T-helper 1 cell treated with Interleukin-12 subunit alpha and Interleukin-12 subunit beta and Interleukin-4 antibody, amounts not matched to agents 30 μg/mL and 1 μg/mL, for 36 hours (primary cell): ENCODE measurements at regions not wholly inside any gene's neighbourhood (a gene's known extent, or its start where the extent isn't known, plus 50 kb on each side); places are given as distances from the start of the nearest gene placed in this dataset.

Experiments
- H3K27ac Mint-ChIP-seq: one replicate; pipeline ENCODE4 v1.8.0; 2021; ENCODE audit warnings: mild to moderate bottlenecking, mixed read lengths
- H3K27me3 Mint-ChIP-seq: one replicate; pipeline ENCODE4 v1.8.0; 2021; ENCODE audit warnings: low read depth, mixed read lengths
- H3K36me3 Mint-ChIP-seq: one replicate; pipeline ENCODE4 v1.8.0; 2021; ENCODE audit warnings: low read depth, mixed read lengths
- H3K4me1 Mint-ChIP-seq: one replicate; pipeline ENCODE4 v1.8.0; 2021; ENCODE audit warnings: low read depth, mixed read lengths
- H3K4me3 Mint-ChIP-seq: one replicate; pipeline ENCODE4 v1.8.0; 2021; ENCODE audit warnings: mild to moderate bottlenecking, moderate library complexity, mixed read lengths
- H3K9me3 Mint-ChIP-seq: one replicate; pipeline ENCODE4 v1.8.0; 2021; ENCODE audit warnings: mixed read lengths

- Mint-ChIP-seq H3K27me3 (no peaks in the 10 kb centered on the region), H3K4me3 (no peak overlapping the region), H3K9me3 (no peaks in the 10 kb centered on the region), H3K27ac (no peak overlapping the region), H3K36me3 (no peaks in the 10 kb centered on the region), H3K4me1 (no peaks in the 10 kb centered on the region)
These were observed 332.9 kb downstream of the RAB28 start for GRCh38 chr4:13151194-13151593.

DNA sequence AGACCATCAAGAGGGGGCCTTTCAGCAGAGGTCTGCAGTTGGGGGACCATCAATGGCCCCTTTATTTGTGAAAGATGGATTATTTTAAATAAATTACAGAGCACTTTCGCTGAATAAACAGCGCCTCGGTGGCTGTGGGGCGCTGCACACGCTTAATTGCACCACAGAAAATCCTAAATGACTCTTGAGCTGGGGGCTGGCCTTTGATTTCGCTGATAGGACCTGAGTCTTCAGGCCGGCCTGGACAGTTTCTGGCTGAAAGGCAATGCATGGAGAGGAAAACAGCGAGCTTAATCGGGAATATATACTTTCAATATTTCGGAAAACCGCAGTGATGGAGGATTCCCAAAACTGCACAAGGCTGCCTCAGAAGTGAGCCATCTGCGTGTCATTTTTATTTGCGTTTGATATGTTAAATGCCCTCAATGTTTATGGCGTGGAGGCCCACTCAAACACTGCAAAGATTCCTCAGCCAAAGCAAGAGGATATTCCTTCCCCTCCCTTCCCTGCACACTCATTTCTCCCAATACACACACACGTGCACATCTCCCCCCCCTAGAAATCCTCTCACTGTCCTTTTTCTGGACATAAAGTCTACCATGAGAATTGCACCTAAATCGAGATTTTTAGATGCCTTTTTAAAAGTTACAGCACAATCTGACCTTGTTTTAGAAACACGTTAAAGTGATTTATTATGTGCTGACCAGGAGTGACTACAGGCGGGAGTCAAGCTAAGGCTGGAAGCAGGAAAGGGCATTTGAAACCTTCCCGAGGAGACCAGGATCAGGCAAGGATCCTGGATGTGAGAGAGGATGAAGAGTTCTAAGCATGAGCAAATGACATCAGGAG is 340.7 kb downstream of the RAB28 start:
- H3K27me3 Mint-ChIP-seq: no peaks in the 10 kb centered on the region
- H3K27ac Mint-ChIP-seq: no peak overlapping the region
- H3K4me3 Mint-ChIP-seq: no peak overlapping the region
- H3K9me3 Mint-ChIP-seq: no peaks in the 10 kb centered on the region
- no peaks in the 10 kb centered on the region for H3K4me1 Mint-ChIP-seq
- H3K36me3 Mint-ChIP-seq: no peaks in the 10 kb centered on the region

DNA sequence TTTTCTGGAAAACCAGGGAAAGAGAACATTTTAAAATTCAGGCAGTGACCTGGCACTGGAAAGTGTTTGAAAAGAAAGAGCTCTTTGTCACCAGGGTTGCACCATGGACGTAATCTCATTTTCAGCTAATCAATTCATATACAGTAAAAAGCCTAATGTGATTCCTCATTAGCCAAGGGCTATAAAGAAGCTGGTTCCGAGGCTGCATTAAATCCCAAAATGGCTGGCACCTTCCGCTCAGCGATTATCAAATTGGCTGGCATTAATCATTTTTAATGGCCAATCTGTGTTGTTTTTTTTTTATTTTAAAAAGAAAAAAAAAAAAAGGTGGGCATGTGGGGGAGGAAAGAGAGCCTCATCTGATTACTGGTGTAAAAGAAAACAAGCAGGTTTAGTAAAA is 341.4 kb downstream of the RAB28 start:
- H3K27ac Mint-ChIP-seq: no peak overlapping the region
- H3K9me3 Mint-ChIP-seq: no peaks in the 10 kb centered on the region
- no peaks in the 10 kb centered on the region for H3K4me1 Mint-ChIP-seq
- no peaks in the 10 kb centered on the region for H3K27me3 Mint-ChIP-seq
- no peaks in the 10 kb centered on the region for H3K36me3 Mint-ChIP-seq
- no peak overlapping the region for H3K4me3 Mint-ChIP-seq

GRCh38 chr4:13142191-13142590 is 341.9 kb downstream of the RAB28 start:
- no peaks in the 10 kb centered on the region for H3K27me3 Mint-ChIP-seq
- H3K36me3 Mint-ChIP-seq: no peaks in the 10 kb centered on the region
- no peak overlapping the region for H3K27ac Mint-ChIP-seq
- H3K4me1 Mint-ChIP-seq: no peaks in the 10 kb centered on the region
- no peak overlapping the region for H3K4me3 Mint-ChIP-seq
- no peaks in the 10 kb centered on the region for H3K9me3 Mint-ChIP-seq

DNA sequence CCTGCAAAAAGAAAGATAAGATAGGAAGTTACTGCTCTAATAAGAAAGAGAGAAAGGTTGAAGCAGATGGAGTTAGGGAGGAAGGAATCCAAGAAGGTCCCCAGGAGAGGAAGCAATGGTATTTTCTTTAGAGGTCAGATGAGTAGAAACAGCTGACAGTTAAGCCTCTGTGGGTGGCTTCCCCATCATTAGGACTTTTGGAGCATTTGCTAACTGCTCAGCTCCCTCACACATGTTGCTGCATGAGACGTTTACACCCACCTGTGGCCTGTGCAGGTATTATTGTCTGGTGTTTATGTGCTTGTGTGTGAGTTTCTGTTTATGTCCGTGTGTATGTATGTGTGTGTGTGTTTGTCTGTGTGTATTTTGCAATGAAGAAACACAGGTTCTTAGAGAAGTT is 346.8 kb downstream of the RAB28 start:
- Mint-ChIP-seq H3K9me3 (no peaks in the 10 kb centered on the region), H3K27me3 (no peaks in the 10 kb centered on the region), H3K4me1 (no peaks in the 10 kb centered on the region), H3K4me3 (no peak overlapping the region), H3K27ac (no peak overlapping the region), H3K36me3 (no peaks in the 10 kb centered on the region)

DNA sequence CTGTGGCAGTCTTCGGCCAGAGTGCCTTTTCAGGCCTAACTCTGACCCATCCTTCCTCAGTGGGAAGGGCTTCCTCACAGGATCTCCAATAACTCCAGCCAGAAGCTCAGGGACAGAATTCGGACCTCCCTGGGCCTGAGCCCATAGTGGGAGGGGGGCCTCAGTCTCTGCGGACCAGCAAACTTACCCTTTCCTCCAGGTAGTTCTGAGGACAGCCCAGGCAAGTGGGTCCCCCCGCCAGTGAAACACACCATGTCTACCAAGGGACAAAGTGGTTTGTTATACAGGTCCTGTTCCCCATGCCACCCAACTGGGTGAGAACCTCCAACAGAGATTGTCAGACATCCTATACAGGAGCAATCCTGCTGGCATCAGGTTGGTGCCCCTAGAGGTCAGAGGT is 350.4 kb downstream of the RAB28 start:
- H3K27me3 Mint-ChIP-seq: no peaks in the 10 kb centered on the region
- H3K4me1 Mint-ChIP-seq: no peaks in the 10 kb centered on the region
- no peak overlapping the region for H3K4me3 Mint-ChIP-seq
- H3K27ac Mint-ChIP-seq: no peak overlapping the region
- peaks cover under 1% of the 10 kb centered on the region for H3K9me3 Mint-ChIP-seq
- no peaks in the 10 kb centered on the region for H3K36me3 Mint-ChIP-seq

DNA sequence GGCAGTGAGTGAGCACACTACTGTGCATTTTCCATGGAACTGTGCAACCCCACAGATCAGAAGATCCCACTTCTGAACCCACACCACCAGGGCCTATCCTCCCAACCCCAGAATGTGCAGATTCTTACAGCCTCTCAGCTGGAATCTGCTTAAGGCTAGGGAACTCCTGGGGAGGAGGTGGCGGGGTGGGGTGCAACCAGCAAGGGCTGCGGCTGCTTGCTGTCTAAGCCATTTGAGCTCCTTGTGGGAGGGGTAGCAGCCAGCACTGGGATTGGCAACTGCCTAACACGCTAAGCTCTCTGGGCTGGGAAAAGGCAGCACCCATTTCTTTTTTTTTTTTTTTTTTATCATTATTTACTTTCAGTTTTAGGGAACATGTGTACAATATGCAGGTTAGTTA is 353.3 kb downstream of the RAB28 start:
- H3K36me3 Mint-ChIP-seq: no peaks in the 10 kb centered on the region
- H3K4me3 Mint-ChIP-seq: no peak overlapping the region
- H3K9me3 Mint-ChIP-seq: peaks cover 4% of the 10 kb centered on the region
- H3K27me3 Mint-ChIP-seq: no peaks in the 10 kb centered on the region
- no peaks in the 10 kb centered on the region for H3K4me1 Mint-ChIP-seq
- no peak overlapping the region for H3K27ac Mint-ChIP-seq

- Mint-ChIP-seq H3K27ac (no peak overlapping the region), H3K9me3 (peaks cover 4% of the 10 kb centered on the region), H3K27me3 (no peaks in the 10 kb centered on the region), H3K4me3 (no peak overlapping the region), H3K36me3 (no peaks in the 10 kb centered on the region), H3K4me1 (no peaks in the 10 kb centered on the region)
These were observed 355.0 kb downstream of the RAB28 start for GRCh38 chr4:13129095-13129494.

DNA sequence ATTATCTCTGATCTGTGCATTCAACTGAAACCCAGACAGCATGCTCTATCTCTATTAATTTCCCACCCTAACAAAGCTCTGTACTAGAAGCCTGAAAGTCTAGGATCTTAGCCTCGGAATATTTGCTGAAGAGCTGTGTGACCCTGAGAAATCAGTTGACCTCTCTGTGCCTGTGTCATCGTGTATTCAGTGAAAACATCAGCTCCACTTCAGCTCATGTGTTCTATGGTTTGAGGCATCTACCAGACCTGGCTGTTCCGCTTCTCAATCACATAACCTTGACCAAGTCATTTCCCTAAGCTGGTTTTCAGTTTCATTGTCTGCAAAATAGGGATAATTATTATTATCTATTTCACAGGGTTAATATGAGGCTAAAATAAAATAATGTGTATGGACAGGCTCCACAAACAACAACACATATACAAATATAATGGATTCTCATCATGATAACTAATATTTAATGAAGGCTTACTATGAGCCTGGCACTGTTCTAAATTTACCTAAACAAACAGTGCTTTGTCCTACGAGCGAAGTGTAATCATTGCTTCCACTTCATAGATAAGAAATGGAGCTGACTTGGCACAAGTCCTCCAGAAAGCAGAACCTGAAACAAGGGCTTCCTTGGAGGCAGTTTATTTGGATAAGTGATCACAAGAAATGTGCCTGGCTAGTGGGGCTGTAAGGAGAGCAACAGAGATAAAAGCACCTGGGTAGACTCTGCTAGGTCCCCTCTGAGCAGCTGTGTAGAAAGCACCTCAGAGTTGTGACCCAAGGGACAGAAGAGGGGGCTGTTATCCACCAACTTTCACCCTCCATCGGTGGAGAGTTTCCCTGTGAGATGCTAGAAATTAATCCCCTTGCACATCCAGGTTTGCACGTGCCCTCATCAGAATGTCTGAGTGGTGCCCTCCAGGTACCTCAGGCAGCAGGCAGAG is 356.9 kb downstream of the RAB28 start:
- Mint-ChIP-seq H3K4me3 (no peak overlapping the region), H3K27ac (no peak overlapping the region), H3K4me1 (no peaks in the 10 kb centered on the region), H3K27me3 (no peaks in the 10 kb centered on the region), H3K9me3 (peaks cover 4% of the 10 kb centered on the region), H3K36me3 (no peaks in the 10 kb centered on the region)

DNA sequence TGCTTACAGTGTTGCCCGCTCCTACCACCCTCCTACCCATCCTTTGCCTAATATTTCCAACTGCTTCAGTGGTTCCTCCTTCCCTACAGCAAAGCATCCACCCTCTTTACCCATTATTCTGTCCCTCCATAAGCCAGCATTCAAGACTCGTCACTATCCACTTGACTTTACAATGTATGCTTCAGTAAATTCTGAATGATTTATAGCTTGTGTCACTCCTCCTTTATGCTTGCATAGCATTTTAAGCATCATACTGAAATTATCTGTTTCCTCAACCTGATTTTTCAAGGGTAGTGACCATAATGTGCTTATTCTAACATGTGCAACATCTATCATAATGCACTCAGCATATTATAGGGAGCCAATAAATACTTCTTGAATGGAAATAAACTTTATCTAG is 365.5 kb downstream of the RAB28 start:
- no peak overlapping the region for H3K4me3 Mint-ChIP-seq
- H3K9me3 Mint-ChIP-seq: no peaks in the 10 kb centered on the region
- no peaks in the 10 kb centered on the region for H3K4me1 Mint-ChIP-seq
- no peak overlapping the region for H3K27ac Mint-ChIP-seq
- no peaks in the 10 kb centered on the region for H3K27me3 Mint-ChIP-seq
- H3K36me3 Mint-ChIP-seq: no peaks in the 10 kb centered on the region

DNA sequence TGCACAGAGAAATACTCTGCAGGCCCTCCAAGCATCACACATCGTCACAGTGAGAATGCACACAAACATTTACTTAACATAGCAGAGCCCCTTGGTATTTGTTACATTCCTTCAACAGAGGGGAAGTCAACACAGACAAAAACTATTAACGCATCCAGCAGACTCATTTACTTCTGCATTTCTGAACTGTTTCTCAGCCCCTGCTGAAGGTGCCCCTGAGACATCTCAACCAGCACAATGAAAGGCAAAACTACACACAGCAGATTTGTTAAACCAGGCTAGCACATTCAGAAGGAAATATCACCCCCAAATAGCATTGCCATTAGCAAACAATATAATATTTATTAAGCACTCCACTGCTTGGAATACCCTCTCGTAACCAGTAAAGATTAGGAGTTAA is 367.0 kb downstream of the RAB28 start:
- no peaks in the 10 kb centered on the region for H3K4me1 Mint-ChIP-seq
- H3K4me3 Mint-ChIP-seq: no peak overlapping the region
- H3K27me3 Mint-ChIP-seq: no peaks in the 10 kb centered on the region
- H3K36me3 Mint-ChIP-seq: no peaks in the 10 kb centered on the region
- peaks cover 5% of the 10 kb centered on the region for H3K9me3 Mint-ChIP-seq
- no peak overlapping the region for H3K27ac Mint-ChIP-seq

DNA sequence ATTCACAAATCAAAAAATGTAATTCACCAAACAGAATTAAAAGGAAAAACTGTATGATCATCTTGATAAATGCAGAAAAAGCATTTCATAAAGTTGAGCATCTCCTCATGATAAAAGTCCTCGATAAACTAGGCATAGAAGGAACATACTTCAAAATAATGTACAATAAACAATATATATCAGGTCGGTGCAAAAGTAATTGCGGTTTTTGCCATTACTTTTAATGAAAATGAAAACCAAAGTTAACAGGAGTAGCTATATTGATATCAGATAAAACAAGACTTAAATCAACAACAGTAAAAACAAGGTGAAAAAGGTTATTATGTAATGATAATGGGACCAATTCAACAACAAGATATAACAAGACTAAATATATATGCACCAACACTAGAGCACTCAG is 372.1 kb downstream of the RAB28 start:
- Mint-ChIP-seq H3K4me3 (no peak overlapping the region), H3K9me3 (peaks cover 25% of the 10 kb centered on the region), H3K4me1 (no peaks in the 10 kb centered on the region), H3K27me3 (no peaks in the 10 kb centered on the region), H3K36me3 (no peaks in the 10 kb centered on the region), H3K27ac (no peak overlapping the region)

DNA sequence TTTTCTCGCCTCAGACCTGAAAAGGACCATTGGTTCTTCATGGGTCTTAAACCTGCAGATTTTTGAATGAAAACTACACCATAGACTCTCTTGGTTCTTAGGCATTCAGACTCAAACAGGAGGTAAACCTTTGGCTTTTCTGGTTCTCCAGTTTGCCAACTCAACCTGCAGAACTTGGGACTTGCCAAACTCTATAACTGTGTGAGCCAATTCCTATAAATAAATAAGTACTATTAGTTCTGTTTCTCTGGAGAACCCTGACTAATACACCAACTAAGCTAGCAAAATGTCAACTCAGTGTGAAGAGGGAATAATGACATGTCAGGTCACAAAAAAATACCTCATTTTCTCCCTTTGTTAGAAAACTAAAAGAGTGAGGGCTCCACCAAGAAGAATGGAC is 374.6 kb downstream of the RAB28 start:
- H3K27me3 Mint-ChIP-seq: no peaks in the 10 kb centered on the region
- H3K4me3 Mint-ChIP-seq: no peak overlapping the region
- no peaks in the 10 kb centered on the region for H3K36me3 Mint-ChIP-seq
- H3K4me1 Mint-ChIP-seq: no peaks in the 10 kb centered on the region
- H3K27ac Mint-ChIP-seq: no peak overlapping the region
- peaks cover 25% of the 10 kb centered on the region for H3K9me3 Mint-ChIP-seq

GRCh38 chr4:13108096-13108495 is 376.0 kb downstream of the RAB28 start:
- peaks cover 24% of the 10 kb centered on the region for H3K9me3 Mint-ChIP-seq
- no peaks in the 10 kb centered on the region for H3K36me3 Mint-ChIP-seq
- H3K4me3 Mint-ChIP-seq: no peak overlapping the region
- no peak overlapping the region for H3K27ac Mint-ChIP-seq
- no peaks in the 10 kb centered on the region for H3K4me1 Mint-ChIP-seq
- H3K27me3 Mint-ChIP-seq: no peaks in the 10 kb centered on the region
